ENCODE measurements at regions not wholly inside any gene's neighbourhood (a gene's known extent, or its start where the extent isn't known, plus 50 kb on each side); places are given as distances from the start of the nearest gene placed in this dataset.

DNA sequence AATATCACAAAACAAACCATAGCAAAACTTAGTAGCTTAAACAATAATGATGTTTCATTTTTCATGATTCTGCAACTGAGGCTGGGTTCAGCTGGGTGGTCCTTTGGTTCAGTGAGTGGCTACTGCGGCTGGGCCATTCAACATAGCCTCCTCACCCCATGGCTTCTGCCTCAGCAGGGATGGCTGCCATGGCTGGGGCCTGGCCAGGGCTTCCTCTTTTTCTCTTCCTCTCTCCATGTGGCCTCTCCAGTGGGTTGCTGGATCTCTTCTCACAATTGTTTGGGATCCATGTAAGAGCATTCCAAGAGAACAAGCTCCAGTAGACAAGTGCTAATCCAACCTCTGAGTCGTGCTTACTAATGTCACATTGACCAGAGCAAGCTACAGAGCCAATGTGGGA lies 248.6 kb upstream of the PLET1 start:
- Histone ChIP-seq H3K23ac (ENCODE audit: insufficient read length) (no peak overlapping the region), H2BK5ac (ENCODE audit: low read depth, low read length) (no peak overlapping the region), H3K79me2 (ENCODE audit: control insufficient read depth in 1 of 2, insufficient read depth in 2 of 2, low read length in 2 of 2) (no peaks in the 10 kb centered on the region), H4K5ac (ENCODE audit: insufficient read length, low read depth, low read length) (no peak overlapping the region), H2BK12ac (ENCODE audit: low read depth, low read length) (no peak overlapping the region), H3K27ac (ENCODE audit: low read depth, low read length) (no peak overlapping the region), H3K18ac (ENCODE audit: extremely low read depth, low read length) (peak overlapping the region; percentile 15; the same call in 1 of the 2 replicates), H3K4me2 (ENCODE audit: insufficient read depth in 1 of 2, low read depth in 2 of 2, low read length in 2 of 2) (no peak overlapping the region), H4K8ac (ENCODE audit: extremely low read depth, insufficient read depth, low read length) (no peak overlapping the region), H2AK5ac (ENCODE audit: low read depth, low read length) (no peak overlapping the region), H3K23me2 (ENCODE audit: low read depth, low read length) (no peaks in the 10 kb centered on the region; the same call in 1 of the 2 replicates), H3K4ac (replicated peaks; ENCODE audit: insufficient read length, low read depth, low read length) (no peak overlapping the region), H2BK120ac (replicated peaks; ENCODE audit: low read depth, low read length) (no peak overlapping the region), H3K4me3 (ENCODE audit: extremely low read depth in 1 of 4, insufficient read depth in 2 of 4, low read depth in 3 of 4, low read length in 4 of 4) (no peak overlapping the region), H3K56ac (replicated peaks; ENCODE audit: insufficient read length, low read depth, low read length) (no peak overlapping the region), H2BK15ac (ENCODE audit: low read length) (no peak overlapping the region), H4K91ac (replicated peaks; ENCODE audit: insufficient read length, low read length) (no peak overlapping the region), H3K4me1 (replicated peaks in 1 of 4; ENCODE audit: control insufficient read depth in 3 of 4, insufficient read depth in 4 of 4, low read length in 3 of 4) (peaks cover 0 to 2% (median 0%) of the 10 kb centered on the region in 4 experiments; a peak in 2 of 7 replicates), H3K36me3 (ENCODE audit: control insufficient read depth in 2 of 4, insufficient read depth in 4 of 4, low read length in 3 of 4) (no peaks in the 10 kb centered on the region), H2AFZ (ENCODE audit: low read length) (no peak overlapping the region), H3K79me1 (ENCODE audit: low read depth, low read length) (no peaks in the 10 kb centered on the region), H3K27me3 (replicated peaks in 1 of 4; ENCODE audit: control insufficient read depth in 3 of 4, extremely low read depth in 1 of 4, insufficient read depth in 3 of 4, low read length in 3 of 4) (no peaks in the 10 kb centered on the region), H3K9ac (replicated peaks in 1 of 4; ENCODE audit: extremely low read depth in 1 of 4, low read depth in 3 of 4, low read length in 3 of 4) (no peak overlapping the region), H3K9me3 (ENCODE audit: insufficient read depth in 2 of 2, low read depth in 1 of 2, low read length in 1 of 2) (no peaks in the 10 kb centered on the region), H2BK20ac (ENCODE audit: low read length) (no peak overlapping the region), H3K14ac (ENCODE audit: insufficient read length) (no peak overlapping the region), H4K20me1 (replicated peaks in 1 of 2; ENCODE audit: control insufficient read depth in 1 of 2, insufficient read depth in 2 of 2, low read length in 2 of 2) (no peaks in the 10 kb centered on the region)
- POLR2A ChIA-PET (ENCODE audit: partially characterized antibody) = no interaction called here
- CTCF ChIA-PET (ENCODE audit: partially characterized antibody) = interaction anchor here (2.1 kb wide), 1 partner anchor 46 kb away, joined by 6 read pairs; no protein-coding TSS in a partner anchor
- 81% methylated on average over 2 of the region's 2 CpGs; no CpG with 5 or more reads in 1 of the 2 experiments for WGBS, 2 experiments (ENCODE audit: extremely low coverage in 1 of 2, insufficient coverage in 1 of 2, insufficient read length in 1 of 2, insufficient replicate concordance in 2 of 2, low coverage in 1 of 2, low lambda C conversion rate in 2 of 2, missing lambda C conversion rate in 1 of 2)
- DNase-seq (ENCODE audit: low read depth in 1 of 2, low spot score in 2 of 2) = no peak
- no peak for FAIRE-seq
- TF ChIP-seq GTF2F1 (IDR thresholded peaks at IDR 0.05; ENCODE audit: borderline replicate concordance, low read depth, low read length) = no peak
- TF ChIP-seq RAD21 (IDR thresholded peaks at IDR 0.05 in 1 of 2, conservative IDR thresholded peaks at IDR 0.05 in 1 of 2; ENCODE audit: low read depth in 2 of 2, low read length in 2 of 2) = no peak
- TF ChIP-seq TAF7 (optimal IDR thresholded peaks at IDR 0.05; ENCODE audit: borderline replicate concordance, low read depth, low read length) = no peak
- TF ChIP-seq, protein P1, sequence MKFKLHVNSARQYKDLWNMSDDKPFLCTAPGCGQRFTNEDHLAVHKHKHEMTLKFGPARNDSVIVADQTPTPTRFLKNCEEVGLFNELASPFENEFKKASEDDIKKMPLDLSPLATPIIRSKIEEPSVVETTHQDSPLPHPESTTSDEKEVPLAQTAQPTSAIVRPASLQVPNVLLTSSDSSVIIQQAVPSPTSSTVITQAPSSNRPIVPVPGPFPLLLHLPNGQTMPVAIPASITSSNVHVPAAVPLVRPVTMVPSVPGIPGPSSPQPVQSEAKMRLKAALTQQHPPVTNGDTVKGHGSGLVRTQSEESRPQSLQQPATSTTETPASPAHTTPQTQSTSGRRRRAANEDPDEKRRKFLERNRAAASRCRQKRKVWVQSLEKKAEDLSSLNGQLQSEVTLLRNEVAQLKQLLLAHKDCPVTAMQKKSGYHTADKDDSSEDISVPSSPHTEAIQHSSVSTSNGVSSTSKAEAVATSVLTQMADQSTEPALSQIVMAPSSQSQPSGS (IDR thresholded peaks at IDR 0.05; ENCODE audit: low read length) = no peak
- no peak for TF ChIP-seq SP2 (IDR thresholded peaks at IDR 0.05; ENCODE audit: low read length)
- no peak for TF ChIP-seq BACH1 (IDR thresholded peaks at IDR 0.05; ENCODE audit: low read length)
- TF ChIP-seq RBBP5 (IDR thresholded peaks at IDR 0.05; ENCODE audit: borderline replicate concordance, low read depth, low read length) = no peak

All from H1 (cell line).